ENCODE measurements at regions not wholly inside any gene's neighbourhood (a gene's known extent, or its start where the extent isn't known, plus 50 kb on each side); places are given as distances from the start of the nearest gene placed in this dataset.

DNA sequence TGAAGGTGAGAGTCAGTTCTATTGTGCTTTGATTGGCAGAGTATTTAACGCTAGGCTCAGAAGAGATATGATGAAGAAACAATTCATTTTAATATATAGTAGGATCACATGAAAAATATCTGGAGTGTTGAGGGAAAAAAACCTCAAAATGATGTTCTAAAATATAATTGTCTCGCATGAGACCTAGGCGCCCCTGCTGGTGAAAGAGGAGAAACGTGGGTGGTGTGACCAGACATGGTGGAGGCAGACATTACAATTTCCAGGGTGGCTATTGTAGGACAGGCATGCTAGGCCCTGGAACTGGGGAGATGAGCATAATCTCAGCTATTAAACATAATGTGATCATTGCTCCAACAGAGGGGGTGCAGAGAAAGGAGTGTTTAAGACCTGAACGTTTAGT is 210.0 kb downstream of the HS3ST1 start:
- no peak overlapping the region for H3K4me2 ChIP-seq (ENCODE audit: insufficient read depth, low read length)
- WGBS (ENCODE audit: insufficient coverage, low coverage, missing lambda C conversion rate), result 0% methylated on average over 5 of the region's 5 CpGs
- no peaks in the 10 kb centered on the region for H3K27me3 ChIP-seq (ENCODE audit: control insufficient read depth in 2 of 2, insufficient read depth in 2 of 2, low read length in 2 of 2)
- no peaks in the 10 kb centered on the region for H3K9me1 ChIP-seq (ENCODE audit: control insufficient read depth, insufficient read depth, low read length)
- no peaks in the 10 kb centered on the region for H3K79me2 ChIP-seq (ENCODE audit: control insufficient read depth, insufficient read depth, low read length)
- POLR2A ChIA-PET, result no interaction called here
- no peak overlapping the region for H3K27ac ChIP-seq (ENCODE audit: extremely low read depth, low read depth, low read length)
- H3K9ac ChIP-seq (ENCODE audit: insufficient read depth in 1 of 2, low read depth in 2 of 2, low read length in 2 of 2), result no peak overlapping the region
- no peak for ATAC-seq
- no peaks in the 10 kb centered on the region for H3K4me1 ChIP-seq (replicated peaks in 1 of 2; ENCODE audit: control insufficient read depth in 2 of 2, insufficient read depth in 2 of 2, low read length in 2 of 2)
- BruUV-seq (replicated peaks), result no TSS peak
- no peaks in the 10 kb centered on the region for H3K36me3 ChIP-seq (ENCODE audit: control insufficient read depth, insufficient read depth, low read length)
- no peaks in the 10 kb centered on the region; the same call in 1 of the 2 replicates for H3K9me3 ChIP-seq (replicated peaks; ENCODE audit: control insufficient read depth, insufficient read depth, low read depth, low read length)
- H3K4me3 ChIP-seq, result no peak overlapping the region
- intact Hi-C loops (cut with micrococcal nuclease) (no loop called here), in situ Hi-C loops (cut with MboI) (no loop called here)
- no peaks in the 10 kb centered on the region for H4K20me1 ChIP-seq (replicated peaks; ENCODE audit: control insufficient read depth, insufficient read depth, low read length)
- FAIRE-seq, result no peak
- no peak for DNase-seq (ENCODE audit: extremely low read depth in 1 of 4, low spot score in 3 of 4)
- TF ChIP-seq IFI16 (CRISPR knock-in tag; IDR thresholded peaks at IDR 0.05) (no peak), ZNF551 (CRISPR knock-in tag; IDR thresholded peaks at IDR 0.05) (no peak), ETV1 (tag; conservative IDR thresholded peaks at IDR 0.05; ENCODE audit: low read depth) (no peak), RAD21 (CRISPR knock-in tag; conservative IDR thresholded peaks at IDR 0.05 in 1 of 2, IDR thresholded peaks at IDR 0.05 in 1 of 2) (no peak), BRD4 (IDR thresholded peaks at IDR 0.05) (no peak), ZKSCAN1 (IDR thresholded peaks at IDR 0.05; ENCODE audit: low read depth, low read length) (no peak), ZNF121 (CRISPR knock-in tag; conservative IDR thresholded peaks at IDR 0.05) (no peak), JUNB (CRISPR knock-in tag; conservative IDR thresholded peaks at IDR 0.05) (no peak), TOE1 (IDR thresholded peaks at IDR 0.05; ENCODE audit: borderline replicate concordance) (no peak), TOE1 (CRISPR knock-in tag; IDR thresholded peaks at IDR 0.05; ENCODE audit: borderline replicate concordance, low read depth) (no peak), CSDE1 (IDR thresholded peaks at IDR 0.05) (no peak), MAFG (tag; conservative IDR thresholded peaks at IDR 0.05) (no peak), KAT2B (IDR thresholded peaks at IDR 0.05; ENCODE audit: low read depth, low read length) (no peak), PHF8 (IDR thresholded peaks at IDR 0.05; ENCODE audit: borderline replicate concordance, low read length) (no peak), SUPT5H (IDR thresholded peaks at IDR 0.05) (no peak)
- TF ChIP-seq, protein P1, sequence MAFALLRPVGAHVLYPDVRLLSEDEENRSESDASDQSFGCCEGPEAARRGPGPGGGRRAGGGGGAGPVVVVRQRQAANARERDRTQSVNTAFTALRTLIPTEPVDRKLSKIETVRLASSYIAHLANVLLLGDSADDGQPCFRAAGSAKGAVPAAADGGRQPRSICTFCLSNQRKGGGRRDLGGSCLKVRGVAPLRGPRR (CRISPR knock-in tag; IDR thresholded peaks at IDR 0.05), result no peak
- TF ChIP-seq, protein P2, sequence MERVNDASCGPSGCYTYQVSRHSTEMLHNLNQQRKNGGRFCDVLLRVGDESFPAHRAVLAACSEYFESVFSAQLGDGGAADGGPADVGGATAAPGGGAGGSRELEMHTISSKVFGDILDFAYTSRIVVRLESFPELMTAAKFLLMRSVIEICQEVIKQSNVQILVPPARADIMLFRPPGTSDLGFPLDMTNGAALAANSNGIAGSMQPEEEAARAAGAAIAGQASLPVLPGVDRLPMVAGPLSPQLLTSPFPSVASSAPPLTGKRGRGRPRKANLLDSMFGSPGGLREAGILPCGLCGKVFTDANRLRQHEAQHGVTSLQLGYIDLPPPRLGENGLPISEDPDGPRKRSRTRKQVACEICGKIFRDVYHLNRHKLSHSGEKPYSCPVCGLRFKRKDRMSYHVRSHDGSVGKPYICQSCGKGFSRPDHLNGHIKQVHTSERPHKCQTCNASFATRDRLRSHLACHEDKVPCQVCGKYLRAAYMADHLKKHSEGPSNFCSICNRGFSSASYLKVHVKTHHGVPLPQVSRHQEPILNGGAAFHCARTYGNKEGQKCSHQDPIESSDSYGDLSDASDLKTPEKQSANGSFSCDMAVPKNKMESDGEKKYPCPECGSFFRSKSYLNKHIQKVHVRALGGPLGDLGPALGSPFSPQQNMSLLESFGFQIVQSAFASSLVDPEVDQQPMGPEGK (CRISPR knock-in tag; IDR thresholded peaks at IDR 0.05; ENCODE audit: borderline replicate concordance), result no peak
- TF ChIP-seq, protein P3, sequence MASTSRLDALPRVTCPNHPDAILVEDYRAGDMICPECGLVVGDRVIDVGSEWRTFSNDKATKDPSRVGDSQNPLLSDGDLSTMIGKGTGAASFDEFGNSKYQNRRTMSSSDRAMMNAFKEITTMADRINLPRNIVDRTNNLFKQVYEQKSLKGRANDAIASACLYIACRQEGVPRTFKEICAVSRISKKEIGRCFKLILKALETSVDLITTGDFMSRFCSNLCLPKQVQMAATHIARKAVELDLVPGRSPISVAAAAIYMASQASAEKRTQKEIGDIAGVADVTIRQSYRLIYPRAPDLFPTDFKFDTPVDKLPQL (IDR thresholded peaks at IDR 0.05; ENCODE audit: extremely low read depth, insufficient read length), result no peak
- TF ChIP-seq, protein P4, sequence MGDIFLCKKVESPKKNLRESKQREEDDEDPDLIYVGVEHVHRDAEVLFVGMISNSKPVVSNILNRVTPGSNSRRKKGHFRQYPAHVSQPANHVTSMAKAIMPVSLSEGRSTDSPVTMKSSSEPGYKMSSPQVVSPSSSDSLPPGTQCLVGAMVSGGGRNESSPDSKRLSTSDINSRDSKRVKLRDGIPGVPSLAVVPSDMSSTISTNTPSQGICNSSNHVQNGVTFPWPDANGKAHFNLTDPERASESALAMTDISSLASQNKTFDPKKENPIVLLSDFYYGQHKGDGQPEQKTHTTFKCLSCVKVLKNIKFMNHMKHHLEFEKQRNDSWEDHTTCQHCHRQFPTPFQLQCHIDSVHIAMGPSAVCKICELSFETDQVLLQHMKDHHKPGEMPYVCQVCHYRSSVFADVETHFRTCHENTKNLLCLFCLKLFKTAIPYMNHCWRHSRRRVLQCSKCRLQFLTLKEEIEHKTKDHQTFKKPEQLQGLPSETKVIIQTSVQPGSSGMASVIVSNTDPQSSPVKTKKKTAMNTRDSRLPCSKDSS (IDR thresholded peaks at IDR 0.05; ENCODE audit: low read depth, partially characterized antibody), result no peak
- H2AFZ ChIP-seq (ENCODE audit: low read depth, low read length), result no peak overlapping the region
- CTCF ChIA-PET (ENCODE audit: low intra/inter-chr PET ratio), result no interaction called here
